Activated B cell treated with CpG ODN at 0.5 μM for 24 hours (primary cell): ENCODE measurements at regions not wholly inside any gene's neighbourhood (a gene's known extent, or its start where the extent isn't known, plus 50 kb on each side); places are given as distances from the start of the nearest gene placed in this dataset.

Experiments
- ATAC-seq: fragments of 200-7000 bp; cut with Tn5 transposase; one replicate; pipeline ENCODE4 v1.10.0; 2021; ENCODE audit warnings: low read depth, mild to moderate bottlenecking, moderate library complexity
- CTCF ChIA-PET: fragments of 350-600 bp; sonication (Branson Sonifier 250); formaldehyde crosslinking; loops from one replicate; lab custom pipeline; 2021; ENCODE audit warnings: antibody characterized with exemption; lab: Charles Lee
- POLR2A ChIA-PET: fragments of 350-600 bp; sonication (Branson Sonifier 250); formaldehyde crosslinking; loops from one replicate; lab custom pipeline; 2021; ENCODE audit warnings: antibody characterized with exemption; lab: Charles Lee
- DNase-seq: peaks from one replicate; pipeline ENCODE4 v3.0.0; 2022
- H3K27ac Mint-ChIP-seq: one replicate; pipeline ENCODE4 v1.8.0; 2020; ENCODE audit warnings: mixed read lengths
- H3K27me3 Mint-ChIP-seq: one replicate; pipeline ENCODE4 v1.8.0; 2021; ENCODE audit warnings: mixed read lengths
- H3K36me3 Mint-ChIP-seq: one replicate; pipeline ENCODE4 v1.8.0; 2021; ENCODE audit warnings: low read depth, mixed read lengths
- H3K4me1 Mint-ChIP-seq: one replicate; pipeline ENCODE4 v1.8.0; 2021; ENCODE audit warnings: mixed read lengths
- H3K4me3 Mint-ChIP-seq: one replicate; pipeline ENCODE4 v1.8.0; 2020; ENCODE audit warnings: mild to moderate bottlenecking, mixed read lengths
- H3K9me3 Mint-ChIP-seq: one replicate; pipeline ENCODE4 v1.8.0; 2020; ENCODE audit warnings: mixed read lengths
- CTCF ChIP-seq: fragments of 200-600 bp; IDR thresholded peaks from one replicate; pipeline ENCODE4 v1.8.0; 2022; ENCODE audit warnings: antibody characterized with exemption, mild to moderate bottlenecking
- intact Hi-C: fragments of 100-400 bp; cut with micrococcal nuclease; formaldehyde crosslinking; loops from one replicate; pipeline ENCODE4 v1.15.1; 2024

- Mint-ChIP-seq H3K9me3 (no peaks in the 10 kb centered on the region), H3K27me3 (no peaks in the 10 kb centered on the region), H3K36me3 (no peaks in the 10 kb centered on the region), H3K27ac (no peak overlapping the region), H3K4me3 (no peak overlapping the region), H3K4me1 (no peaks in the 10 kb centered on the region)
- CTCF ChIA-PET, result no interaction called here
- TF ChIP-seq CTCF, result no peak
- intact Hi-C loops, result no loop called here
- POLR2A ChIA-PET, result no interaction called here
- ATAC-seq (no peak), DNase-seq (no peak)
These were observed 440.8 kb downstream of the ZNF385D start for GRCh38 chr3:21310161-21310560.

GRCh38 chr3:21297304-21297703 is 453.7 kb downstream of the ZNF385D start:
- intact Hi-C loops, result no loop called here
- Mint-ChIP-seq H3K27ac (no peak overlapping the region), H3K9me3 (peaks cover 8% of the 10 kb centered on the region), H3K27me3 (no peaks in the 10 kb centered on the region), H3K36me3 (no peaks in the 10 kb centered on the region), H3K4me1 (no peaks in the 10 kb centered on the region), H3K4me3 (no peak overlapping the region)
- DNase-seq (no peak), ATAC-seq (no peak)
- no peak for TF ChIP-seq CTCF
- ChIA-PET CTCF (no interaction called here), POLR2A (no interaction called here)

- no peaks in the 10 kb centered on the region for H3K36me3 Mint-ChIP-seq
- intact Hi-C loops, result no loop called here
- ChIA-PET POLR2A (no interaction called here), CTCF (no interaction called here)
- no peak overlapping the region for H3K4me3 Mint-ChIP-seq
- no peak overlapping the region for H3K27ac Mint-ChIP-seq
- no peak for ATAC-seq
- H3K4me1 Mint-ChIP-seq, result no peaks in the 10 kb centered on the region
- peaks cover 8% of the 10 kb centered on the region for H3K9me3 Mint-ChIP-seq
- no peak for DNase-seq
- TF ChIP-seq CTCF, result no peak
- no peaks in the 10 kb centered on the region for H3K27me3 Mint-ChIP-seq
These were observed 456.2 kb downstream of the ZNF385D start for GRCh38 chr3:21294768-21295167.

GRCh38 chr3:21292971-21293370 is 458.0 kb downstream of the ZNF385D start:
- Mint-ChIP-seq H3K27me3 (no peaks in the 10 kb centered on the region), H3K36me3 (no peaks in the 10 kb centered on the region), H3K27ac (no peak overlapping the region), H3K4me1 (no peaks in the 10 kb centered on the region), H3K4me3 (no peak overlapping the region), H3K9me3 (no peaks in the 10 kb centered on the region)
- ChIA-PET CTCF (no interaction called here), POLR2A (no interaction called here)
- no peak for TF ChIP-seq CTCF
- ATAC-seq (no peak), DNase-seq (no peak)
- intact Hi-C loops, result no loop called here

- no peaks in the 10 kb centered on the region for H3K27me3 Mint-ChIP-seq
- ATAC-seq (no peak), DNase-seq (no peak)
- no peaks in the 10 kb centered on the region for H3K36me3 Mint-ChIP-seq
- no peaks in the 10 kb centered on the region for H3K4me1 Mint-ChIP-seq
- peaks cover 4% of the 10 kb centered on the region for H3K9me3 Mint-ChIP-seq
- CTCF ChIA-PET, result no interaction called here
- H3K27ac Mint-ChIP-seq, result no peak overlapping the region
- intact Hi-C loops, result no loop called here
- POLR2A ChIA-PET, result no interaction called here
- no peak overlapping the region for H3K4me3 Mint-ChIP-seq
- no peak for TF ChIP-seq CTCF
These were observed 460.5 kb downstream of the ZNF385D start for GRCh38 chr3:21290557-21290956.
